MG63 (cell line): ENCODE measurements at regions not wholly inside any gene's neighbourhood (a gene's known extent, or its start where the extent isn't known, plus 50 kb on each side); places are given as distances from the start of the nearest gene placed in this dataset.

Experiments used
- DNase-seq: peaks from one replicate; pipeline ENCODE4 v3.0.0-alpha.2; 2020
- H3K27me3 ChIP-seq: fragments of 250-450 bp; sonication (Bioruptor Pico); 2 replicates; pipeline ENCODE4 v1.5.1; 2020; ENCODE audit warnings: mild to moderate bottlenecking, moderate library complexity
- H3K36me3 ChIP-seq: fragments of 250-450 bp; sonication (Bioruptor Pico); 2 replicates; pipeline ENCODE4 v1.5.1; 2020; ENCODE audit warnings: mild to moderate bottlenecking, moderate library complexity
- H3K4me3 ChIP-seq: fragments of 250-450 bp; sonication (Bioruptor Pico); 2 replicates; pipeline ENCODE4 v1.5.1; 2020; ENCODE audit warnings: mild to moderate bottlenecking, moderate library complexity
- H3K9me3 ChIP-seq: fragments of 250-450 bp; sonication (Bioruptor Pico); 2 replicates; pipeline ENCODE4 v1.5.1; 2020; ENCODE audit warnings: mild to moderate bottlenecking, moderate library complexity

DNA sequence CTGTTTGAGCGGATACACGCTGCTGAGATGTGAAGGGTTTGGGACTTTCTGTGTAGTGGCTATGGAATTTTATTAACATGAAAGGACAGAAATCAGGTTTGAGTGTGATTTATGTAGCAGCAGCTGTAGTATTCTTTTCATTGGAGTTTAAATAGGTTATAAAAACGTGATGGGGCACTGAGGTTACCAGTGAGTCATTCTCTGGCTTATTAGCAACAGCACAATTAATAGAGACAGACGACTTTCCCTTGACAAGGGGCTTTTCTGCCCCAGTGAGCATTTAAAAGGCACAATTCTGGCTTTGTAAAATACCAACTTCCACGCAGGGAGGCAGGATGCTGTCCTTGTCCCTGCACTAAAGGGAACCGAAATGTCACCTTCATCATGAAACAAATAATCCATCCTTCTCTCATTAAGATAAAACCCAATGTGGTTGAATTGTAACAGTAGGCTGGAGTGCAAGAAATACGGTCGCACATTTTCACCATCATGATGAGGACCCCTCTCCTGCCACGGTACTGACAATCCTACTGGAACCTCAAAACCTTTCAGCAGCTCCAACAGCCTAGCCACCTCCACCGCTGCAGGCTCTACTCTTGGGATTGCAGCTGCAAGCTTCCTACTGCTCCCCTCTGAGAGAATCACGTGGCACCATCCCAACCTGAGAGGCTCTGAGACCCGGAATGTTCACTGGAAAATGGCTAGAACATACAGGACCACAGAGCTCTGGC is 293.9 kb downstream of the IRX1 start:
- no peak for DNase-seq
- no peak overlapping the region for H3K4me3 ChIP-seq
- no peaks in the 10 kb centered on the region for H3K27me3 ChIP-seq
- H3K36me3 ChIP-seq, result no peaks in the 10 kb centered on the region
- no peaks in the 10 kb centered on the region for H3K9me3 ChIP-seq

DNA sequence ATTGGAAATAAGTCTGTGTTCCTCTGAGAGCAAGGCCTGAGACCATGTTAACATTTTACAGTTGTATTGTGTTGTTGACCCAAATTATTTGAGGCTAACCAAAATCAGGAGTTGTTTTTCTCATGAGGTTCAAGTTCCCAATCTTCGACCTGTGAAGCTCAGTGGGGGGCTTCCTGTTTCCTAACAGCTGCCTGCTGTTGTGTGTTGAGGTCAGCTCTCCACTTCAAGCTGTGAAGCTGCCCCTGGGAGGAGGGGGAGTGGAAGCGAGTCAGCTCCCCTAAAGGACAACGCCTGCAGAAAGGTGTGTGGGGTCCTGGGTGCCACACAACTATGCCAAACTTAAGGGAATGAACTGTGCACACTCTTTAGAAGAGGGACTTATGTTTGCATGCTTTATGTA is 295.5 kb downstream of the IRX1 start:
- no peaks in the 10 kb centered on the region for H3K27me3 ChIP-seq
- H3K9me3 ChIP-seq, result no peaks in the 10 kb centered on the region
- DNase-seq, result no peak
- H3K36me3 ChIP-seq, result no peaks in the 10 kb centered on the region
- no peak overlapping the region for H3K4me3 ChIP-seq

DNA sequence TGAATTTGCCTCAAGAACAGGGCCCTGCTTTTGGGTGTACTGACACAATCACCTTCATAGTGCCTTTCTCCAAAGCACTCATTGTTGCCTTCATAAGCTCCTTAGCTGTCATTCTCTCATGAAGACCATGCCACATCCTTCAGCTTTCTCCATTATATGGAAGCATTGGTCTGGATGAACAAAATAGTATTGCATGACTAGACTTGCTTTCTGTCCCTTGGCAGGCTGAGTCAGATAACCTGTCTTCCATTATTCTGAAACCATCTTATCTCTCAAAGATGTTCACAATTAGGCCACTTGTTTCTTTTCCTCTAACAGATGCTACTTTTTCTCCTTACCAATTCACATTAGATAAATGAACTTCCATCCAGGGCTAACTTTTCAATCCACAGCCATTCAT is 297.9 kb downstream of the IRX1 start:
- Histone ChIP-seq H3K9me3 (no peaks in the 10 kb centered on the region), H3K27me3 (0 out of 2 replicates have a peak, but pooled peaks cover under 1% of the 10 kb centered on the region), H3K4me3 (no peak overlapping the region), H3K36me3 (no peaks in the 10 kb centered on the region)
- DNase-seq, result no peak

DNA sequence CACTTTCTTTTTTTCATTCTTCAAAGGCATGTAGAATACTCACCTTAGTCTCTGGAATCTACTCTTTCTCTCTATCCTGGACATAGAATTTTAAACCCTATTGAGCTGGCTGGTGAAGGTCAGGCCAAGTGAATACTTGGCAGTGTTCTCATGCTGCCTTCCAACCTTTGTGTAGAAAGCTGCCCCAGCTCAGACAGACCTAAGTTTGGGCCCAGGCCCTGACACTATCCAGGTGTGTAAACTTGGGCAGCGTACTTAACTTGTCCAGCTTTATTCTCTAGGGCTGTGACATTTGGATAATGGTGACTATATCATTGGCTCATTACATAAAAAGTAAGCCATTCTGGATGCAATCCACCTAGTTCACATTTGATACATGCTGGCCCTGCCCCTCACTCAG is 298.3 kb downstream of the IRX1 start:
- no peak for DNase-seq
- no peaks in the 10 kb centered on the region for H3K9me3 ChIP-seq
- H3K27me3 ChIP-seq, result 0 out of 2 replicates have a peak, but pooled peaks cover 3% of the 10 kb centered on the region
- H3K36me3 ChIP-seq, result no peaks in the 10 kb centered on the region
- no peak overlapping the region for H3K4me3 ChIP-seq

DNA sequence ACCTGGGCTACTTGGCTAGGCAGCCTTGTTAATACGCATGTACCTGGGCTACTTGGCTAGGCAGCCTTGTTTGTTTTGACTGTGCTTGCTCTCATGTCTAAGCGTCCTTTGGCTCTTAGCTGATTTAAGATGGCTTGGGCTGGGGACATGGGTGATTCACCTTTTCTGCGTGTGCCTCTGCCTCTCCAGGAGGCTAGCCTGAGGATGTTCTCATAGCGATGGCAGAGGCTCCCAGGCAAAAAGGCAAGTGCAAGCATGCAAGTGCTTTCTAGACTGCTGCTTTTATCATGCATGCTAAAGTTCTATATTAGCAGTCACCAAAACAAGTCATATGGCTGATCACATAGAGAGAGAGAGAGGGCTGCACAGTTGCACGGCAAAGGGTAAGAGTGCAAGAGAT is 300.5 kb downstream of the IRX1 start:
- Histone ChIP-seq H3K27me3 (0 out of 2 replicates have a peak, but pooled peaks cover 3% of the 10 kb centered on the region), H3K9me3 (no peaks in the 10 kb centered on the region), H3K36me3 (no peaks in the 10 kb centered on the region), H3K4me3 (no peak overlapping the region)
- DNase-seq, result no peak

DNA sequence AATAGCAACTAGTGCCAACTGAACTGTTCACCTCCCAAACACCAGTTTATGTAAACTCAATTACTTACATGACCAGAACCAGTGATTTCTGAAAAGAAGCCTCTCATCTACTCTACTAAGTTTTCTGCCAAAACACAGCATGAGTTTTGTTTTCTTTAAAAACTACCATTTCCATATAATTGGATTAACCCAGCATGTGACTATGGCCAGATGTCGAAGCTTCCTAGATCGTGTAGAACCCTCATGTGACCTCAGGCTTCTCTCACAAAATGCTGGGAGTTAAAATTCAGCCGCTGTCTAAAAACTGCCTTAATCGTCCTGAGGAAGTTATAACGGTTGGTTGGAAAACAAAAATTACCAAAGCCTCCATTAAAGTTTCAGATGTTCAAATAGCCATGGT is 303.5 kb downstream of the IRX1 start:
- Histone ChIP-seq H3K27me3 (0 out of 2 replicates have a peak, but pooled peaks cover 3% of the 10 kb centered on the region), H3K9me3 (no peaks in the 10 kb centered on the region), H3K36me3 (no peaks in the 10 kb centered on the region), H3K4me3 (no peak overlapping the region)
- no peak for DNase-seq

DNA sequence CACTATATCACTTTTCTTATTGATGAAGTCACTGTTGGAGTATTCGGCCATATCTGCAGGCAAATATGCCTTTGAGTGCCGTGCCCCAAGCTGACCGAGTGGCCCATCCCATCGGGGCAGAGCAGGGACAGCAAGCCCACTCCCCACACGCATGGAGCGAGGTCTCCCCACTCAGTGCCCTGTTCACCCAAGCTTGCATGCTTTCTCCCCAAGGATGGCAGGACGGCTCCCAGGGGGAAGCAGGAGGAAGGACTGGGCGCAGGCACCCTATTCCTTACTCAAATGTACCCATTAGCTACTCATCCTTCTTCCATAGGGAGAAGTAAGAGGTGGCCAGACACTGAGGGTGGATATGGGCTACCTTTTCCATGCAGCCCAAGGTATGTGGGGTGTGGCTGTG is 309.0 kb downstream of the IRX1 start:
- DNase-seq, result no peak
- Histone ChIP-seq H3K9me3 (no peaks in the 10 kb centered on the region), H3K4me3 (no peak overlapping the region), H3K36me3 (no peaks in the 10 kb centered on the region), H3K27me3 (no peaks in the 10 kb centered on the region)

DNA sequence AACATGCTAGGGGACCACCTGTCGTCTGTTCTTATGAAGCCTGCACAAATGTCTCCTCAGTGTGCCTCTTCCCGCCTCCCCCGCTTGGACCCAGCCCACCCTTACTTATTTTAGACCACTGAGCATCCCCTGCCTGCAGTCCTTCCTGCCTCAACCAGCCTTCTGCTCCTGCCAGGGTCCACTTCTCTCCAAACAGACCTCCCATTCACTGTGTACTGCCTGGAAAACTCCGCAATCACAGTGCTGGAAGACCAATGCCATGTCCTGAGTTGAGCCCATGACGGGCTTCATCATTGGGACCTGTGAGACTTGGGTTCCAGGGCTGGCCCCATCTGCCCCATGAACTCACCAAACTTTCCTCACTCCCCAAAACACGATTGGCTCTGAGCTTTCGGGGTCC is 309.4 kb downstream of the IRX1 start:
- no peaks in the 10 kb centered on the region for H3K9me3 ChIP-seq
- no peak for DNase-seq
- no peaks in the 10 kb centered on the region for H3K36me3 ChIP-seq
- no peaks in the 10 kb centered on the region for H3K27me3 ChIP-seq
- H3K4me3 ChIP-seq, result no peak overlapping the region

DNA sequence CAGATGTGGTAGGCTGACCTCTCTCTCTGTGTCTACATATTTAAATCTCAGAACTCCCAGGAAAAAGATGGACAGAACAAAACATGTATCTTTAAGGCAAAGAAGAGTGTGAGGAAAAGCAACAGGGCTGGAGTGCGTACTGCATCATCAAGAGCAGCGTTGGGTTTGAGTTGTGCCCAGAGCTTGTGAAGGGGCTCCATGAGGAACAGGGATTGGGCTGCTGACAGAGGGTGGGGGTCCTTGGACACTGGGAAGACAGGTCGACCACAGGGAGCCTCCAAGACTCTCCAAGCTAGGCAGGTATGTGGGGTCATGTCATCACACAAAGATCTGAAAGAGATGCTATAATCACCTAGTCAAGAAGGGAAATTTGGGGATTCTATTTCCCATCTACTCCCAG is 309.9 kb downstream of the IRX1 start:
- Histone ChIP-seq H3K36me3 (no peaks in the 10 kb centered on the region), H3K27me3 (no peaks in the 10 kb centered on the region), H3K4me3 (no peak overlapping the region), H3K9me3 (no peaks in the 10 kb centered on the region)
- DNase-seq, result no peak

DNA sequence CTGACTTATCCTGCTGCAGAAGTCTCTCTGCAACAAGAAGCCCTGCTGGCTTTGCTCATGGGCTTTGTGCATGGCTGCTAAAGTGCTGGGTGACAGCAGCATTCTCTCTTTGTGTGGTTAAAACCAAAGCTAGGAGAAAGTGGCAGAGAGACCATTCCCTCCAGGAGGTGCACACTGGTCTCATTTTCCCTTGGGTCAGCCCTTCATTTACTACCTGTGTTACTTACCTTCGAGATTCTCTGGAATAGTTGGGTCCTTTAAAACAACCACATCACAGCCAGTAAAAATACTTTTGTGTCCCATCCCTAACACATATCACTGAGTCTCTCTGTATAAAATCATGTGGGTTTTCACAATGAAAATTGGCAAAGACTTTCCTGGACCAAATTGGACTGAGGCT is 315.5 kb downstream of the IRX1 start:
- Histone ChIP-seq H3K4me3 (no peak overlapping the region), H3K9me3 (no peaks in the 10 kb centered on the region), H3K36me3 (no peaks in the 10 kb centered on the region), H3K27me3 (no peaks in the 10 kb centered on the region; the same call in 1 of the 2 replicates)
- DNase-seq, result no peak

DNA sequence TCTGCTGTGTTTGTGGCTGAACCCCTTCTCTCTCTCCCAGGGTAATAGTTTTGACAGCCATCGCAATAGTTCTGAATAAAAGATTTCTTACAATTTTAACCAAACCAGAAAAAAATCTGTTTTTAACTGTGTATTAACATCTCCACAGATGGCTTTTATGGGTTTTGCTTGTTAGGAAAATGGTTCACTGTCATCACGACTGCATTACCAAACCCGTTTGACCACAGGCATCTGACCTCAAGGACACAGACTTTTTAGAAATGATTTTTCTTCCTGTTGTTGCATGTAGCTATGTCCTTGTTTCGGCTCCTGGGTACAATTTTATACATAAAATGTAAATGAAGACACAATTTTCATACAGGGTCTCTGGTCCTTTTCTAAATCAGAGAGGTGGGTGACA is 316.1 kb downstream of the IRX1 start:
- H3K36me3 ChIP-seq, result no peaks in the 10 kb centered on the region
- no peaks in the 10 kb centered on the region for H3K9me3 ChIP-seq
- H3K4me3 ChIP-seq, result no peak overlapping the region
- H3K27me3 ChIP-seq, result no peaks in the 10 kb centered on the region; the same call in 1 of the 2 replicates
- DNase-seq, result no peak

DNA sequence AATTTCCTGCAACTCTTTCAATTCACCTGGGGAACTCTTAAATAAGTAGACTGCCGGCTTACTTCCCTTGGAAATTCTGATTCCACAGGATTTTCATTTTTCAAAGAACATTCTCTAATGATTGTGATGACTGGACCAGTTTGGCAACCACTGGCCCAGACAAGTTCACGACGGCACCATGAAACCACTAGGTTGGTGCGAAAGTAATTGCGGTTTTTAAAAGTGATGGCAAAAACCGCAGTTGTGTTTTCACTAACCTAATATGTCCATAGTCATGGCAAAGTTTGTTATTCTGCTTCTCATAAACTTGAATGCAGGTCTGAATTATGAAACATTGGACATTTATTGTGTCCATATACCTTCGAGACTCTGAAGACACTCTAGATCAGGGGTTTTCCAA is 317.2 kb downstream of the IRX1 start:
- no peaks in the 10 kb centered on the region for H3K9me3 ChIP-seq
- H3K4me3 ChIP-seq, result no peak overlapping the region
- no peaks in the 10 kb centered on the region; the same call in 1 of the 2 replicates for H3K27me3 ChIP-seq
- DNase-seq, result no peak
- H3K36me3 ChIP-seq, result no peaks in the 10 kb centered on the region

DNA sequence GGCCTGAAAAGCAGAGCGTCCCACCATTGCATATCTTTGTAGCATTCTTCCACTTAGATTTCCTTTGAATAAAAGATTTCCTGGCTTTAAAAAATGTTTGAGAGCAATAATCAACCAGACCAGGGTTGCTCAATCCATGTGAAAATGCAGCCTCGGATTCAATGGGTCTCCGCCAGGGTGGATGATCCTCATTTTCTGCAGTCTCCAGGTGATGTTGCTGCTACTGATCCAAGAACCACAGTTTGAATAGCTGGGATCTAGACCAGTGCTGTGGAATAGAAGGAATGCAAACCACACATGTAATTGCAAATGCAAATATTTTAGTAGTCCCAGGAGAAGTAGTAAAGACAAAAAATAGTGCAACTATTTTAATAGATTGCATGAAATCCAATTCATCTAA is 317.6 kb downstream of the IRX1 start:
- Histone ChIP-seq H3K36me3 (no peaks in the 10 kb centered on the region), H3K4me3 (no peak overlapping the region), H3K27me3 (no peaks in the 10 kb centered on the region; the same call in 1 of the 2 replicates), H3K9me3 (no peaks in the 10 kb centered on the region)
- DNase-seq, result no peak

DNA sequence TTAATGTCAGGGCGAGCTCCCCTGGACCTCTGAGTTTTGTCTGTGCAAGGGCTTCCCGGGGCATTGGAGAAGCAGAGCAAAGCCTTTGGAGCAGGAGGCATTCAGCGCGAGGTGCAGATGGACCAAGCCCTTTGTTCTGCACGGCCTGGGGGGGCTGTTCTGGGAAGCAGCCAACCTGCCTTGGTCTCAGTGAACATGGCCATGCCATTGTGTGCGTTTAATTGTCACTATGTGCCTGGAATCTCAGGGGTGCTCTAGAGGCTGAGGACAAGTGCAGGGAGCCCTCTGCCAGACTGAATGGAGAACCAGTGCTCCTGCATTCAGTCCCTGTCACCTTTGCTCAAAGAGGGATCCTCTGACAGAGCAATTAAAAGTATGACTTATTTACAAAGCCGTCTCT is 329.4 kb downstream of the IRX1 start:
- Histone ChIP-seq H3K4me3 (no peak overlapping the region), H3K27me3 (no peaks in the 10 kb centered on the region; the same call in 1 of the 2 replicates), H3K36me3 (no peaks in the 10 kb centered on the region), H3K9me3 (no peaks in the 10 kb centered on the region)
- DNase-seq, result no peak

DNA sequence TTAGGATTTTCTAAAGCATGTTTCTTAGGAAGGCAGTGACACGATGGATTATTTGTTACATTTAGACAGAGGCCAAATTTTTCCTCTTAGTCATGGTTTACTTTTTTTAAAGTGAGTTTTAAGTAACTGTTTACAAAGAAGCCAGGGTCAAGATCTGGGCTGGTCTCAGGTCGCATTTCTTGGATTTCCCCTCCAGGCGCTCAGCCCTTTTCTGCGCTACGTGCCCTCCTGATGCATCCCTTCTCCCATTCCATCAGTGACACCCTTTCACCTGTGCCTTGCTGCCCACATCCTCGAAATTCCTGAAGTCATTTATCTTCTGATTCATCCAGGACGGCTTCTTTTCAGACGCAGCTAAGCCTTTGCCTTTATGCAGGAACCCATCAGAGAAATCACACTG is 330.3 kb downstream of the IRX1 start:
- no peak for DNase-seq
- Histone ChIP-seq H3K4me3 (no peak overlapping the region), H3K36me3 (no peaks in the 10 kb centered on the region), H3K27me3 (no peaks in the 10 kb centered on the region; the same call in 1 of the 2 replicates), H3K9me3 (no peaks in the 10 kb centered on the region)

DNA sequence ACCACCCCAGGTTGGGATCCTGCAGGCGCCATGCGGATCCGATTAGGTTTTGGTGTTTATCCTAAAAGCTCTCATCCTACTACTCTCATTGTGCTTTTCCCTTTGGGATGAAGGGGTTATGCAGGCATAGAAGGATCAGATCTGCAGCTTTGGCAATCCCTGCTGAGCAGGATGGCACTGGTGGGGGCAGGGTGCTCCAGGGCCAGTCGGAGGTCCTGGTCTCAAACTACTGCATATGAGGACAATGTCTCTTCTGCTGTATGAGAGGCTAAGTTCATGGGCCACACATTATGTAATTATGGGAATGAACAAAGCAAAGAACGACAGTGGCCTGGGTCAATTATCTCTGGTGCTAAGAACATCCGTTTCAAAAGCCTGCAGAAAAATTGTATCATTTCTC is 334.2 kb downstream of the IRX1 start:
- no peak for DNase-seq
- no peaks in the 10 kb centered on the region for H3K36me3 ChIP-seq
- H3K27me3 ChIP-seq, result no peaks in the 10 kb centered on the region
- H3K4me3 ChIP-seq, result no peak overlapping the region
- no peaks in the 10 kb centered on the region for H3K9me3 ChIP-seq

DNA sequence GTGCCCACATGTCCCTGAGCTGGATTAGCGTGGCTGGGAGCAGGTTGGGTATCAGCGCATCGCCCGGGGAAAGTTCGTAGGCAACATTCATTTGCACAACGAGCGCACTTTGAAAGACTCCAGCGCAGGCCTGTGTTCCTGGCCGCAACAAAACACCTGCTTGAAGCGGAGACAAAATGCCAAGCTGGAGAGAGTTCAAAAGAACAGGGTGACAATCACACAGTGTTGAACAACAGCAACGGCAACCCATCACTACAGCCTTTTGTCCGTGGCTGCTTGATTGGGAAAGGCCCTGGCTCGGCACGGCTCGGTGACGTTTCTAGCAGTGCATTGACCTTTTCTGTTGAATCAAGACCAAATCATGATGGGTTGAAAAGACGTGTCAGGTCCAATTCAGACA is 336.3 kb downstream of the IRX1 start:
- no peaks in the 10 kb centered on the region for H3K27me3 ChIP-seq
- no peaks in the 10 kb centered on the region; the same call in 1 of the 2 replicates for H3K9me3 ChIP-seq
- H3K36me3 ChIP-seq, result no peaks in the 10 kb centered on the region
- no peak overlapping the region for H3K4me3 ChIP-seq
- DNase-seq, result no peak

DNA sequence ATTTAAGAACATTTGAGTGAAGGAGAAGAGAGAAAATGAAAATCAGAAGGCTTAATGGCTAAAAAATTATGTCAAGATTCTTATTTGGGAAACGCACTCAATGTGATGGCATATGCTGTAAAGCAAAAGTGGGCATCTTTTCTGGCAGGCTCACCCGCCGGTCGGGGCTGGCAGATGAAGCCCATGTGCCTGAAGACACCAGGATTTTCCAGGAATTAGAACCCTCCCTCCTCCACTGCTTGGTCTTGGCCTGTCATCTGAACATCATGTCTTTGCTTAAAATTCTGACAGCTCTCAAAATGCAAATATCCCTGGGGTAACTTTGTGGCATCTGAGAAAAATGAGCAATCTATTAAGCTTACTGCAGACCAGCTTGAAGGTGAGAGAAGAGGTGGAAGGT is 337.9 kb downstream of the IRX1 start:
- H3K36me3 ChIP-seq, result no peaks in the 10 kb centered on the region
- DNase-seq, result no peak
- no peaks in the 10 kb centered on the region for H3K27me3 ChIP-seq
- H3K9me3 ChIP-seq, result no peaks in the 10 kb centered on the region; the same call in 1 of the 2 replicates
- H3K4me3 ChIP-seq, result no peak overlapping the region
